Stimulated activated CD4-positive, alpha-beta T cell treated with anti-CD3 and anti-CD28 coated beads, Interleukin-15, amount 100 ng/mL, for 48 hours (primary cell): ENCODE measurements at regions not wholly inside any gene's neighbourhood (a gene's known extent, or its start where the extent isn't known, plus 50 kb on each side); places are given as distances from the start of the nearest gene placed in this dataset.
A peak's percentile ranks its signal among the peaks of the same experiment; 100 is the strongest.
"Not testable (repeated sequence)": the region's sequence is repeated elsewhere in the genome, so short reads cannot be mapped to it uniquely, and the experiment has no call there.

Source experiments
- DNase-seq, 2 donors: peaks; one replicate each; pipeline ENCODE4 v3.0.0-alpha.2; 2020; ENCODE audit warnings: low read depth in 2 of 2

DNA sequence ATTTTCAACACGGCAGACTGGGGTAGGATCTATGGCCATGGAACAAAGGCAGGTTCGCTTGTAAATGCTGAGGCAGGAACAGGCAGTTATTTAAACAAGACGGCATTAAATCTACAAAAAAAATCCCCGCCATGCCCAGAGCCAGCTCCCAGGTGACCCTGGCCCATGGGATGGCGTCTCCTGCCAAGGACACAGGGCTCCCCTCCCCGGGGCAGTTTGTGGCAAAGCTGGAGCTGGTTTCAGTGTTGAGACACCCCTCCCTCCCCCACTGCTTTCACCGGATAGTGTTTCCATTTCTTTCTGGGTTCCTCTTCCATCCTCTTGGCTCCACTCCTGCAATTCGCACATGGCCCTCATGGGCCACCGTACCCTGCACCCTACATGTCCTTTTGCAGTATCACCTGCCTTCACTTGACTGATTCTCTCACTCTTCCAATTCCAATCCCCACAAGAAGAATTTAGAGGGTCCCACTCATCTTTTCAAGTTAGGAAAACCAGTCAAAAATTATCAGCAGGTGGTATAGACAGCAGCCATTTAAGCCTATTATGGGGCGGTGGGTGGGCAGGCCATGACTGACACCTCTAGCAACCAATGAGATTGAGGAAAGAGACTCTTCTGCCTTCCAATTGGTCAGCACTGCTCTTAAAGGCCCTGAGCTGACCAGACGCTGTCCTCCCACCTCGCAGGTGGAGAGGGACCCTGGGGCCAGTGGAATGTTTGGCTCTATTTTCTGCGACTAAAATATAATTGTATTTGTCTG, 52.0 kb downstream of the OLIG1 start:
- DNase-seq, result no peak

DNA sequence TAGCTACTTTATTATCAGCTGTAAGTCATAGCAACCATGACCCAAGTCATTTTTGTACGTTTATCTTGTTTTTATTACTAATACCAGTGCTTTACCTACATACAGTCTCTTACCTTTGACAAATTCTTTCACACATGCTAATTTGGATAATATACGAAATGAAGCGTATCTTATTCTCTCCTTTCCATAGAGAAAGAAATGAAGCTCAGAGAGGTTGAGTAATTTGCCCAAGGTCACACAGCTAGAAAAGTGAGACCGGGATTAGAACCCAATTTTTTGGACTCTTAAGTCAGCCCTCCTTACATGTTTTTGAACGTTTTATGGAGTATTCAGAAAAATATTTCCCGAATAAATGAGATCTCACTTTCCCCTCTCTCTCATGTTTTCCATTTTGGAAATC, 52.6 kb downstream of the OLIG1 start:
- no peak for DNase-seq

DNA sequence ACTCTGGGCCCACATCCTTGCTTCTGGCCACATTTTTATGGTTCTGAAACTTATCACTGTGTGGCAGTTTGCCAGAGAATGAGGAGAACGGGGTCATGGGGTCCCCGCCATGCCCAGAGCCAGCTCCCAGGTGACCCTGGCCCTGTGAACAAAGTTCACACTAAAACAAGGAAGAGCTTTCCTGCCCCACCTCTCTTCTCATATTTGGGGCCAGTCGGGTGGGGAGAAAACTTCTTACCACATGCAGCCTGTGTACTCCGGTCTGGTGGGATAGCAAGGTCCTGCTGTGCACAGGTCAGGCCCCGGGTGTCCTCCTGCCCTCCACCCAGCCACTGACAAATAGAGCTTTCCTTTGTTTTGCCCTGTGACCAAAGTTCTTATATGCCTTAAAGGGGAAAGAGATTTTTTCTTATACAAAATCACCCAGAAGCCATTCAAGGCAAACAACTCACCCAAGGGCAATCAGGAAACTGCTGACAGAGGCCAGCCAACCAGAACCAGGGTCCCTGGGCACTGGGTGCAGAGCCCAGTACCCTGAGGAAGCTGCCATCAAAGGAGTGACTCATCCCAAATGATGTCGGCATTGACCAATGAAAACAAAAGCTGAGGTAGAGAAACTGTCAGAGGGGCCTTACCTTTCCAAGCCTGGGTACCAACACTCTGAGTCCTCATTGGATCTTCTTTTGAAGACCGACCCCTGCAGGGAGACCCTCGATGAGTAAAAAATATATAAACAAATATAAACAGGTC, 53.6 kb downstream of the OLIG1 start:
- DNase-seq, result no peak

DNA sequence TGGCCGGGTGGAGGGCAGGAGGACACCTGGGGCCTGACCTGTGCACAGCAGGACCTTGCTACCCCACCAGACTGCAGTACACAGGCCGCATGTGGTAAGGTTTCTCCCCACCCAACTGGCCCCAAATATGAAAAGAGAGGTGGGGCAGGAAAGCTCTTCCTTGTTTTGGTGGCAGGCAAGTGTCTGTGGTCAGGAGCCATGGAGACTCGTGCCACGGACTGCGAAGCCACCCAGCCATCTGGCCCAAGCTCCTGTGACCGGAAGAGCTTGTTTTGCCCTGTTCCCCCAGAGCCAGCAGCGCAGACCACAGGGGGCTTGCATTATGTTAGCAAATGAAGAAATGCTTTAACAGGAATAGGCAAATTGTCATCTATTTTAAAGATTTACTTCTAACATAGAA, 54.9 kb downstream of the OLIG1 start:
- DNase-seq, result no peak

DNA sequence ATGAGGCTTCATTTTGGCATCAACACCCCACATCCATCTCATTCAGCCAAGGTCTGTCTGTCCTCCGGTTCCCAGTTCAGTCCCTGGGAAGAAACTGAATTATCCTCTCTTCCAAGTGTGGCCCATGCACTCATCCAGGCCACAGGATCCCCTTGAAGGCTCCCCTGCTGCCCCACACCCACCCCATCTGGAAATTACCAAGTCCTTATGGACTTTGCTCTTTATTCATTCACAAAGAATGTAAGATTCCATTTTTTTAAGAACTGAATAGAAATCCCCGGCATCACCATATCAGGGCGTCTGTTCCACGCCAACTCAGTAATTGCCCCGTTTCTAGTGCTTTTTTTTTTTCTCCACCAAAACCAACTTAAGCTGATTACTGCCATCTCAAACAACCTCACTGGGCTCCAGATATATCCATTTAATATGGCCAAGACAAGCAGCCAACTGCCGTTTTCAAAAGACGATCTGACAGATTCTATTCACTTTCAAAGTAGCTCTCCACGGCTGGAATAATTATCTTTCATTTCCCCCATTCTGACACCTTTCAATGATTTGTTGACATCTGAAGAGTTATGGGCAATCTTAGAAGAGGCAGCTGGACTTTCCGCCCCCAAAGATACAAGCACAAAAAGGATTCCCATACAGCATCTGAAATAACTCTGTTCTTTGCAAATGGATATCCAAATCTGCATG, 55.9 kb downstream of the OLIG1 start:
- no peak for DNase-seq

DNA sequence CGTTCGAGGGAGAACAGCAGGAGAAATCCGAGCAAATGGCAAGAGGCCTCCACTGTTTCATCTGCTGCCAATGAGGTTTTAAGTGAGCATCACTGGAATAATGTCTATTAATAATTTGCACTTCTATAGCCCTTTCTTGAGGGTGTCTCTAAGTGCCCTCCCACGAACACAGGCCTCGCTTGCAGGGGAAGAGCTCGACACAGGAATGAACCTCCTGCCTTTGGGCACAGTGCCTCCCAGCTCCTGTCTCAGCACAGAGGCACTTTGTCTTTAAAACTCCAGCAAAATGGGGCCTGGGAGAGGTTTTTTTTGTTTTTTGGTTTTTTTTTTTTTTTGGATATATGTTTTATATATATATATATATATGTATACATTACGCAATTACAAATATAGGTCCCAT, 56.6 kb downstream of the OLIG1 start:
- no peak for DNase-seq

DNA sequence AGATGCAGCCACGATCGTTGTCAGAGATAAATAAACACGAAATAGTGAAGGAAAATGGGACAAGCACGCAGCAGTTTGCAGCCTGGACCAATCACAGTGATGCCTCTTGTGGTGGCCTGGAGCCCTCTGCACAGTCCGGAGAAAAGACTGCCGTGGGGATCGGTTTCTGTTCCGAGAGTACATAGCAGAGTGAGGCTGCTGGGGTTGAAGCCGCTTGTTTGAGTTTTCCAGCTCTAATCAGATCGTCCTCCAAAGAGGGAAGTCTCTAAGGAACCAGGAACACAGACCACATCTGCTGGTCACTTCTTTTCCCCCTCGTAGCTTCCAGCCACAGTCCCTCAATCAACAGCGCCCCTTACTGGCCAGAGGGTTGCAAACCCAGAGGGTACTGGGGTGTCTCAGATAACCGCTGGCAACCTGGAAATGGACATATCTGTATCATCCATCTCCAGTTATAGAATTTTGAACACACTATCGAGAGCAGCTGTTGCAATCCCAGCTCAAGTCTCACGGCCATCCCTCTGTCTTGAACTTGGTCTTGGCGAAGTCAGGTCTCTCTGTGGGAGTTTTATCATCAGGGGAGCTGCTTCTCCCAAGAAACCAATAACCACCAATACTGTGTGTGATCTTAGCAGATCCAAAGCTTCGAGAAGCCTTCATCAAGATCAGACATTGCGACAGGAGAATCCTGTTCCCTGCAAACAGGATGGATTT, 57.4 kb downstream of the OLIG1 start:
- DNase-seq, result peak; percentile 29 to 65

DNA sequence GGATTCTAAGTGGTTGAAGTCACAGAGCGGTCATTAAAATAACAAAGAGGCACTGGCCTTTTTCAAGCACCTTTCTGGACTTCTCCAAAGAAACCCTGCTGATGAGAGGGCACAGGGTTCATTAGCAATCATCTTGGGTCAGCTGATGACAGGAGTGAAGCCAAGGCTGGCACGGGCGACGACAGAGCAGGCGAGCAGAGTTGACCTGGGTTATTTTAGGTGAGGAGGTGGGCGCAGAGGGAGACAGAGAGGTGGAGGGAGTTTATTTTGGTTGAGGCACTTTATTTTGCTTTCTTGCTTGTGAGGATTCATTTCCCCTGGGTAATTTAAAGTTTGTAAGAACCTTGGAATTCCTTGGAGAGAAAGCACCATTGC, 57.9 kb downstream of the OLIG1 start:
- no peak for DNase-seq

DNA sequence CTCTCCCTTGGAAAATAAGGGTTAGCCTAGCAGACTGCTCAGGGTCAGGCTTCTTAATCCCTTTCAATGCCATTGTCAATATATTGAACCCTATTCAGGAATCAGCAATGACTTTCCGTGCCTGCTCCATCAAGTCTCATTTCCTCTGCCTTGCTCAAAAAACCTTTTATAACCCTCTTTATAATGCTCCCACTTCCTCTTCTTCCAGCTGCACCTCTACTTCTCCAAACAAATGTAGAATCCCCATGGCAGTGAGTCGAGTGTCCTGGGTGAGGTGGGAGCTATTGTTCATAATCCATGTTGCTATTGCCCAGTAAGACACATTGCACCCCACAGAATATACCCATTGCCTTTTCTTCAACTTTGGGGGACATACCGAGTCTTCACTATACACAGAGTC, 58.6 kb downstream of the OLIG1 start:
- DNase-seq, result no peak

DNA sequence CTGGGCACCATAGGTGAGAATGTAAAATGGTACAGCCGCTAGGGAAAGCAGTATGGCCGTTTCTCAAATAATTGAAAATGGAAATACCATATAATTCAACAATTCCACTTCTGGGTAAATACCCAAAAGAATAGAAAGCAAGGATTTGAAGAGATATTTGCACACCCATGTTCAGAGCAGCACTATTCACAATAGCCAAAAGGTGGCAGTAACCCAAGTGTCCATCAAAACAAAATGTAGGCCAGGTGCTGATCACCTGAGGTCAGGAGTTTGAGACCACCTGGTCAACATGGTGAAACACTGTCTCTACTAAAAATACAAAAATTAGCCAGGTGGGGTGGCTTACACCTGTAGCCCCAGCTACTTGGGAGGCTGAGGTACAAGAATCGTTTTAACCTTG, 62.1 kb downstream of the OLIG1 start:
- DNase-seq, result no peak

DNA sequence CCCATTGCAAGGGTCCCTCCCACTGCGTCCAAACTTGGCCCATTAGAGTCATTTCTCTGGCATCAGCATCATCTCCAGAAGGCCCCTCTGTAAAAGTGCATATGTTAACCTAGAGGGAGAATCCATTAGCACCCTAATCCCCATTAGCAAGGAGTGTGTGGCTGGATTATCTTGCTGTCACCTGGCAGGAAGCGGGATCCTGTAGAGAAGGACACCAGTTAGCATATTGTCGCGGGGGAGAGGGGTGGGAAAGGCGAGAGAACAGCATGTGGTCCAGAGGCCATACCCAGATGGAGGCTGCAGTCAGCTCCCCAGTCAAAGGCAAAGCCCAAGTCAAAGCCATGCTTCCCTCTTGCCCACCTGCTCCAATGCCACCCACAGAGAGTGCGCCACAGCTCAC, 64.0 kb downstream of the OLIG1 start:
- no peak for DNase-seq

DNA sequence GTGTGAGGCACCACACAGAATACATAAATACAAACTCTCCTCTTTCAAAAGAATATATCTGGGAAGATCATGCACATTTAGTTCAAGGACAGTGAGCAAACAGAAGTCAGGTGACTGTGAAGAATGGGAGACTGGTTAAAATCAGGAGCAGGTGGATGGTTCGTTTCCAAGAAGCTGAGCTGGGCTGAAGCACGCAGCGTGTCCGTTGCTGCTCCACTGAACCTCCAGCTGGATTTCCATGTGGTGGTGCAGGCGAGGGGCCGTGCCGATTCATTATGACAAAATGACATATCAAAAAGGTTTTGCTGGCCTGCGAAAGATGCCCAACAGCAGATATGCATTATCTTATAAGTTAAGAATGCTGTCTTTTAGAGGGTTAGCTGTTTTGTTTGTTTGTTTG, 66.0 kb downstream of the OLIG1 start:
- no peak for DNase-seq

DNA sequence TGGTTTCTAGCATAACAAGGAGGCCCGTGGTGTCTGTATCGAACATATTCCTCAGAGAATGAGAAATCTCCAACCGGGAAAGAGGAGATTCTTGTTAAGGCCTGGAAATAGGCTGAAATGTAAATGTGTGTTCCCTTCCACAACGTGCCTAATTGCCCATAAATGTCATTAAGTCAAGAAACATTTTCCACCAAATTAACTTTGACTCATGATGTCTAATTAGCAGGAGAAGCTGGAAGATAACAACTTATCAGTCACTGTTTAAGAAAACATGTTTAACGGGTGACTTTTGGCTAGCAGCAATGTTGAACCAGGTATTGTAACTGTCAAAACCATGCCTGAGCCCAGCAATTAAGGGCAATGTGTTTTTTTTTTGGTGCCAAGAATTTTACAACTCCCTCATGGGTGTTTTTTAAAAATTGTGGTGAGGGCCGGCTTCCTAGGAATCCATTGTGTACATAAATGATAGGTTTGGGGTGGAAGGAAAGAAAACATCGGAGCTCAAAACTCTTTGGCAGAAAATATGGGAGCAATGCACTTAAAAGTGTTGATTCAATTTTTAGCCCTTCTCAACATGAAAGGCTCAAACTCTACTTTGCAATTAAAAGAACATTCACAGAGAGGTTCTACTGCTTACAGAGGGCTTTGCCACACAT, 67.0 kb downstream of the OLIG1 start:
- DNase-seq, result no peak

DNA sequence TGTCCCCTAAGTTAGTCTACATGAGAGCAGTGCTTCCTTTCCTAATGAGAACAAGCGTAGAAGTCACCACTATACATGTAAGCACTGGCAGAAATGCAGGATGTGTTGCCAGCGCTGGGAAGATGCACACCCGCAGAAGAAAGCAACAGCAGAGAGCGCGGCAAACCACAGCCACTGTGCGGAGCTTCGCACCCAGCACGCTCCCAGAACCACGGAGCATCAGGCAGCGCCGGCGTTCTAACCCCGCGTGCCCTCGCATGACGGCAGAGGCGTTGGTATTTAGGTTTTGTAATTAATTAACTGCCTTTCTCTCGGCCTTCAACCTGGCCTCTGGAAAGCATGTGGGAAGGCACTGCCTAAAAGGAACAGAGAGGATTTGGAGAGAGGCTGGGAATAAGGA, 69.1 kb downstream of the OLIG1 start:
- DNase-seq, result no peak

DNA sequence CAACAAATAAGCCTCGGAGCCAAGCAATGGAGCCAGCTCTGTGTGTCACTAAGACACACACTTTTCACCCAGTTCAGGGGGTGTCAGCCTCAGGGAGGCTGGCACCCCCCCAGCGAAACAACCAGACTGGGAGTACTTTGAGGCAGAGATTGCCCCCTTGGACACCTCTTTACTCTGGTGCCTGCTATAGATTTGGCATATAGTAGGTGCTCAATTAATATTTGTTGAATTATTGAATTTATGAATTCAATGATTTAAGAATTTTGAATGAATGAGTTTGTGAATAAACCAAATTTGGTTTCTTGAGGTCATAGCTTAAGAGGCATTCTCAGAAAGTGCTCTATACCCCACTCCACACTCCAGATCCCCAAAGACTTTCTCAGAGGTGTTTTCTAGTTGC, 70.3 kb downstream of the OLIG1 start:
- DNase-seq, result no peak

DNA sequence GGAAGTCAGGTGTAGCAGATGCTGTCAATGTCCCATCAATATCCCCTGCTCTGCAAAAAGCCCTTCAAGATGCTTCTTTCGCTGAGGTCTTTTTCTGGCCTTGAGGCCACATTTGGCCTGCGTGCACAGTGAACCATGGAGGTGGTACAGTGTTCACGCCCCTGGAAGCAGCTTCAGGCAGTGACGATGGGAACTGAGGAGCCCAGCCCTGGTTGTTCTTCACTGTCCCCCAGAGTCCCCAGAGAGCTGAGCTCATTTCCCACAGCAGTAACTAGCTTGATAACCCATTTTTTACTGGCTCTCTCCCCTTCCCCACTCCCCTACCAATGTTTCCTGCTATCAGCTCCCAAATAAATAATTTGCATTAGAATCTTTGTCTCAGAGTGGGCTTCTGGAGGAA, 76.5 kb downstream of the OLIG1 start:
- DNase-seq, result no peak

DNA sequence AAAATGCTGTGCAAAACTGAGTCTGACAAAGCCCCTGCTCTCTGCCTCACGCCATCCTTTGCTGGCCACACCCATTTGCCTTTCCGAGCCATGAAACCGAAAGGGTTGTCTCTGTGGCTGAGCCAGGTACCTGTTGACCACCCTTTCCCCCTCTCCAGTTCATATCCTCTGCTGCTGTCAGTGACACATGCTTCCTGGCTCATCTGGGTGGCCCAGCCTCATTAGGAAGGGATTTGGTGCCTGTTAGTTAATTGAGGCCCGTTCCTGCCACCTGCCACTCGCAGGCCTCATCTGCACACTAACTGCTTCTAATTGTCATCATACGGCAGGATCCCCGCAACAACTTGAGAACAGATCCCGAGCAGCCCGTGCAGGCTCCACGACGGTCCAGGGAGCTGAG, 79.2 kb downstream of the OLIG1 start:
- DNase-seq, result no peak

DNA sequence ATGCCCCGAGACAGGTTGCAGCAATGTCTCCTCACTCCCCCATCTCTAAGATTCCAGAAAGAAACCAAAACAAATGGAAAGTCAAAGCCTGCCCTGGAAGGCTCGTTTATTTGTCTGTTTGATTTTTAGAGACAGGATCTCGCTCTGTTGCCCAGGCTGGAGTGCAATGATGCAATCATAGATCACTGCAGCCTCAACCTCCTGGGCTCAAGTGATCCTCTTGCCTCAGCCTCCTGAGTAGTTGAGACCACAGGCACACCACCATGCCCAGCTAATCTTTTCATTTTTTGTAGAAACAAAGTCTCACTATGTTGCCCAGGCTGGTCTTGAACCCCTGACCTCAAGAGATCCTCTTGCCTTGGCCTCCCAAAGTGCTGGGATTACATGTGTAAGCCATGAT, 78.8 kb upstream of the IFNAR2 start:
- DNase-seq, result not testable (repeated sequence)

DNA sequence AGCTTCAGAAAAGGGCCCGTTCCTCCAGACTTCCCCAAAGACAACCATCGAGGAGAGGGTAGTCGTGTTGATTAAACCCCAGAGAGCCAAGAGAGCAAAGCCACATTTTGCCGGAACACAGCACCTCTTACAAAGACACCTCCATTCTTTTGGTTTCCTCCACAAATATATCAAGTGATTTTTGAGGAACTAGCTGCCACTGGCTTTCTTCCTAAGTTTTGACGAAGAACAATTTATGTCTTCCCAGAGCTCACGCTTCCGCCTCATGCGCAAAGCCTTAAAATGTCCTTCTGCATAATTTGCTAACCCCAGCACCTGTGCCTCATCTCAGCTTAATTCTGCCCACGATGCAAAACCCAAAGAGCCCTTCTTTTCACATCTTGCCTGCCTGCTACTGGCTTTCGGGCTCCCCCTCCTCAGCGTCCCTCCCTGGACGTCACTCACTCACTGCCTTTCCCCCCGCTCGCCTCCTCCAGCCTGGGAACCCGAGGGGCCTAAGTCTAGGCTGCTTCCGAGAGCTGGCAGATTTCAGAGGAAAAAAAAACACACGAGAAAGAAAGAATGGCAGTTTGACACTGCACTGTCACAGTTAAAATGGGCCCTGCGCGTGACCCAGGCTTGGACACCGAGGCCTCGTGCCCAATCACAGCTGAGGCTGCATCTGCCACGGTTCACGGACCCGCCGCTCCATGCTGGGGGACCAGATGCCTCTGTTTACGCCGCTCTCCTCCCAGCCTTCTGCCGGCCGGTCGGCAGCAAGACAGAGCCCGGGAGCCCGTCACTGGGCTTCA, 77.6 kb upstream of the IFNAR2 start:
- DNase-seq, result no peak

DNA sequence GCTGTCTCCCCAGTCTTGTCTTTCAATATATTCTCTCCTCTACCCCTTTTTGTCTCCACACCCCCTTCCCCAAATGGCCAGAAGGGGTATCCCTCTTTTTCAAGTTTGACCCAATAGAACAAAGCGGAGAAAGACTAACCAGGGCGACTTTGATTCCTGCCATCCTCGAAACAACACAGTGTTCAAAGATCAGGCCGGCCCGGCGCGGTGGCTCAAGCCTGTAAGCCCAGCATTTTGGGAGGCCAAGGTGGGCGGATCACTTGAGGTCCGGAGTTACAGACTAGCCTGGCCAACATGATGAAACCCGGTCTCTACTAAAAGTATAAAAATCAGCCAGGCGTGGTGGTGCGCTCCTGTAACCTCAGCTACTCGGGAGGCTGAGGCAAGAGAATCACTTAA, 77.0 kb upstream of the IFNAR2 start:
- DNase-seq, result no peak

DNA sequence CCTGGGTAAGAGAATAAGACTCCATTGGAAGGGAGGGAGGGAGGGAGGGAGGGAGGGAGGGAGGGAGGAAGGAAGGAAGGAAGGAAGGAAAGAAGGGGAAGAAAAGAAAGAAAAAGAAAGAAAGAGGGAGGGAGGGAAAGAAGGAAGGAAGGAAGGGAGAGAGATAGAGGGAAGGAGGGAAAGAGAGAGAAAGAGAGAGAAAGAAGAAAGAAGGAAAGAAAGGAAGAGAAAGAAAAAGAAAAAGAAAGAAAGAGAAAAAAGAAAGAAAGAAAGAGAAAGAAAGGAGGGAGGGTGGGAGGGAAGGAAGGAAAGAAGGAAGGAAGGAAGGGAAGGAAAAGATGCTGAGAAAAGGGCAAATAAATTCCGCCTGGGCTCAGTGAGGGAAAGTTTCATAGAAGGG, 74.7 kb upstream of the IFNAR2 start:
- DNase-seq, result no peak
